ENCODE measurements at regions not wholly inside any gene's neighbourhood (a gene's known extent, or its start where the extent isn't known, plus 50 kb on each side); places are given as distances from the start of the nearest gene placed in this dataset.

DNA sequence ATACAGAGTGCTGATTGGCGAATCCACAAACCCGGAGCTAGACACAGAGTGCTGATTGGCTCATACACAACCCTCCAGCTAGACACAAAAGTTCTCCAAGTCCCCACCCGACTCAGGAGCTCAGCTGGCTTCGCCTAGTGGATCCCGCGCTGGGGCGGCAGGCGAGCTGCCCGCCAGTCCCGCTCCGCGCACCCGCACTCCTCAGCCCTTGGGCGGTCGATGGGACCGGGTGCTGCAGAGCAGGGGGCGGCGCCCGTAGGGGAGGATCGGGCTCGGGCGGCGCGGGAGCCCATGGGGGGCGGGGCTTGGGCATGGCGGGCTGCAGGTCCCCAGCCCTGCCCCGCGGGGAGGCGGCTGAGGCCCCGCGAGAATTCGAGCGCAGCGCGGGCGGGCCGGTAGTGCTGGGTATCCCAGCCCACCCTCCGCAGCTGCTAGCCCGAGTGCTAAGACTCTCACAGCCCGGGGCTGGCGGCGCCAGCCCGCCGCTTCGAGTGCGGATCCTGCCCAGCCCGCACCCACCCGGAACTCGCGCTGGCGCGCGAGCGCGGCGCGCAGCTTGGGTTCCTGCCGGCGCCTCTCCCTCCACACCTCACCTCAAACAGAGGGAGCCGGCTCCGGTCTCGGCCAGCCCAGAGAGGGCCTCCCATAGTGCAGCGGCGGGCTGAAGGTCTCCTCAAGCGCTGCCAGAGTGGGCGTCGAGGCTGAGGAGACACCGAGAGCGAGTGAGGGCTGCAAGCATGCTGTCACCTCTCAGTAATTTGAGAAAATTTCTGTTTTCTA, 75.5 kb upstream of the ATP5MC3 start:
- TF ChIP-seq POLR2A (IDR thresholded peaks at IDR 0.05; ENCODE audit: low read length), result no peak
- TF ChIP-seq, protein P1, sequence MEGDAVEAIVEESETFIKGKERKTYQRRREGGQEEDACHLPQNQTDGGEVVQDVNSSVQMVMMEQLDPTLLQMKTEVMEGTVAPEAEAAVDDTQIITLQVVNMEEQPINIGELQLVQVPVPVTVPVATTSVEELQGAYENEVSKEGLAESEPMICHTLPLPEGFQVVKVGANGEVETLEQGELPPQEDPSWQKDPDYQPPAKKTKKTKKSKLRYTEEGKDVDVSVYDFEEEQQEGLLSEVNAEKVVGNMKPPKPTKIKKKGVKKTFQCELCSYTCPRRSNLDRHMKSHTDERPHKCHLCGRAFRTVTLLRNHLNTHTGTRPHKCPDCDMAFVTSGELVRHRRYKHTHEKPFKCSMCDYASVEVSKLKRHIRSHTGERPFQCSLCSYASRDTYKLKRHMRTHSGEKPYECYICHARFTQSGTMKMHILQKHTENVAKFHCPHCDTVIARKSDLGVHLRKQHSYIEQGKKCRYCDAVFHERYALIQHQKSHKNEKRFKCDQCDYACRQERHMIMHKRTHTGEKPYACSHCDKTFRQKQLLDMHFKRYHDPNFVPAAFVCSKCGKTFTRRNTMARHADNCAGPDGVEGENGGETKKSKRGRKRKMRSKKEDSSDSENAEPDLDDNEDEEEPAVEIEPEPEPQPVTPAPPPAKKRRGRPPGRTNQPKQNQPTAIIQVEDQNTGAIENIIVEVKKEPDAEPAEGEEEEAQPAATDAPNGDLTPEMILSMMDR (IDR thresholded peaks at IDR 0.05), result no peak
- TF ChIP-seq, protein P2, sequence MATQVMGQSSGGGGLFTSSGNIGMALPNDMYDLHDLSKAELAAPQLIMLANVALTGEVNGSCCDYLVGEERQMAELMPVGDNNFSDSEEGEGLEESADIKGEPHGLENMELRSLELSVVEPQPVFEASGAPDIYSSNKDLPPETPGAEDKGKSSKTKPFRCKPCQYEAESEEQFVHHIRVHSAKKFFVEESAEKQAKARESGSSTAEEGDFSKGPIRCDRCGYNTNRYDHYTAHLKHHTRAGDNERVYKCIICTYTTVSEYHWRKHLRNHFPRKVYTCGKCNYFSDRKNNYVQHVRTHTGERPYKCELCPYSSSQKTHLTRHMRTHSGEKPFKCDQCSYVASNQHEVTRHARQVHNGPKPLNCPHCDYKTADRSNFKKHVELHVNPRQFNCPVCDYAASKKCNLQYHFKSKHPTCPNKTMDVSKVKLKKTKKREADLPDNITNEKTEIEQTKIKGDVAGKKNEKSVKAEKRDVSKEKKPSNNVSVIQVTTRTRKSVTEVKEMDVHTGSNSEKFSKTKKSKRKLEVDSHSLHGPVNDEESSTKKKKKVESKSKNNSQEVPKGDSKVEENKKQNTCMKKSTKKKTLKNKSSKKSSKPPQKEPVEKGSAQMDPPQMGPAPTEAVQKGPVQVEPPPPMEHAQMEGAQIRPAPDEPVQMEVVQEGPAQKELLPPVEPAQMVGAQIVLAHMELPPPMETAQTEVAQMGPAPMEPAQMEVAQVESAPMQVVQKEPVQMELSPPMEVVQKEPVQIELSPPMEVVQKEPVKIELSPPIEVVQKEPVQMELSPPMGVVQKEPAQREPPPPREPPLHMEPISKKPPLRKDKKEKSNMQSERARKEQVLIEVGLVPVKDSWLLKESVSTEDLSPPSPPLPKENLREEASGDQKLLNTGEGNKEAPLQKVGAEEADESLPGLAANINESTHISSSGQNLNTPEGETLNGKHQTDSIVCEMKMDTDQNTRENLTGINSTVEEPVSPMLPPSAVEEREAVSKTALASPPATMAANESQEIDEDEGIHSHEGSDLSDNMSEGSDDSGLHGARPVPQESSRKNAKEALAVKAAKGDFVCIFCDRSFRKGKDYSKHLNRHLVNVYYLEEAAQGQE (IDR thresholded peaks at IDR 0.05), result no peak
- TF ChIP-seq, protein P3, sequence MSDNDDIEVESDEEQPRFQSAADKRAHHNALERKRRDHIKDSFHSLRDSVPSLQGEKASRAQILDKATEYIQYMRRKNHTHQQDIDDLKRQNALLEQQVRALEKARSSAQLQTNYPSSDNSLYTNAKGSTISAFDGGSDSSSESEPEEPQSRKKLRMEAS (IDR thresholded peaks at IDR 0.05), result no peak
- no peak for TF ChIP-seq RCOR1 (IDR thresholded peaks at IDR 0.05; ENCODE audit: low read depth, low read length)
- no peak for TF ChIP-seq FOSL2 (IDR thresholded peaks at IDR 0.05)
- TF ChIP-seq FOSL2 (CRISPR knock-in tag; IDR thresholded peaks at IDR 0.05), result no peak
- TF ChIP-seq KDM1A (IDR thresholded peaks at IDR 0.05; ENCODE audit: low read depth), result no peak
